Stimulated activated naive CD4-positive, alpha-beta T cell (primary cell): ENCODE measurements at regions not wholly inside any gene's neighbourhood (a gene's known extent, or its start where the extent isn't known, plus 50 kb on each side); places are given as distances from the start of the nearest gene placed in this dataset.

Source experiments
- DNase-seq, 6 experiments: peaks; one replicate each; lab custom pipeline; 2025; lab: John Stamatoyannopoulos, UW

DNA sequence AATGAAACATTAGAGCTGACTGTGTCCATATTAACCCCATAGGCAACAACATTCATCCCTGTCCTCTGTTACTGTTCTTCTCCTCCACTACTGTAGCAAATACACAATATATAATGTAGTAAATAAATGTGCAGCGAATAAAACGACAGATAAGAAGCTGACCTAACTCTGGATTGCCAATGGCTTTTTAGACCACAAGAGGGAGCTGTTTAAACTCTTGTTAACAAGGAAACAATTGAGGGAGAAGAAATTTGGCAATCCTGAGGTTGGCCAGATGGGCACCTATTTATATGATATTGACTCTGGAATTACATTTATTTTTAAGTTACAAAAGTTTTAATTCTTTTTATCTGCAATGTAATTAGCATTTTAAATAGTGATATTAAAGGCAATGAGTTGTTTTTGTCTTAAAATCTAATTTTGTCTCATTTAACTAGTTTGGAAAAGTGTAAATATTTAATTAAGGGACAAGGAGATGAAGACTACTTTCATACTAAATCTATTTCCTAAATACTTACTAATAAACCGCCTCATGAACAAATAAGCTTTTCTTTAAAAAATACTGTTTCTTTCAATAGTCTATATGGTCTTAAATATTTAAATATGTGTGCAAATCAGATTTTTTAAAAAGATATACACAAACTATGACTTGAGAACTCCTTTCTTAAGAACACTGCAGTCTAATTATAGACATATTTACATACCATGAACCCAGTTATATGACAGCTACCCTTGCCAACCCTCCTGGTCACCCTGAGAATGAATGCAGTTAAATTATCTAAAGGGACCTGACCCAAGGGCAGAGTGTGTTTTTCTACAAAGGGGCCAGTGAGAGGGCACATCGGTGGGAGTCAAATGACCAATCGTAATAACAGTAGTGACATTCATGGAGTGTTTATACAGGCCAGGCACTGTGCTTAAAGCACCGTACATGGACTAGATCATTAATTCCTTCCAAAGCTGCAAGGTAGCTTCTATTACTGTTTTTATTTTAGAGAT is 52.9 kb upstream of the HPF1 start:
- peak in 3 of 6 experiments; percentile 21 to 58 (median 58) for DNase-seq

- no peak for DNase-seq
Observed at GRCh38 chr4:169807934-169808509, 50.3 kb upstream of the HPF1 start.
